HG02571 (cell line): ENCODE measurements at regions not wholly inside any gene's neighbourhood (a gene's known extent, or its start where the extent isn't known, plus 50 kb on each side); places are given as distances from the start of the nearest gene placed in this dataset.

Experiments used
- ATAC-seq: cut with Tn5 transposase; IDR thresholded peaks from one replicate; pipeline ENCODE4 v1.9.1; 2021; ENCODE audit warnings: mild to moderate bottlenecking, moderate library complexity; ENCODE audit not compliant: unreplicated experiment

GRCh38 chr10:94183666-94184264, 179.0 kb downstream of the NOC3L start:
- no peak for ATAC-seq

- ATAC-seq, result no peak
Measured at GRCh38 chr10:94186722-94187121, 176.0 kb downstream of the NOC3L start.

DNA sequence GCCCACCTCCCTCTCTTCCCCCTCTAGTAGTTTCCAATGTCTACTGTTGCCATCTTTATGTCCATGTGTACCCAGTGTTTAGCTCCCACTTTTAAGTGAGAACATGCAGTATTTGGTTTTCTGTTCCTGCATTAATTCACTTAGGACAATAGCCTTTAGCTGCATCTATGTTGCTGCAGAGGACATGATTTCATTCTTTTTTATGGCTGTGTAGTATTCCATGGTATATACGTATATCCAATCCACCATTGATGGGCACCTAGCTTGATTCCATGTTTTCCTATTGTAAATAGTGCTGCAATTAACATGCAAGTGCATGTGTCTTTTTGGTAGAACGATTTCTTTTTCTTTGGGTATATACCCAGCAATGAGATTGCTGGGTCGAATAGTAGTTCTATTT, 170.4 kb downstream of the NOC3L start:
- no peak for ATAC-seq

- ATAC-seq, result no peak
Measured at GRCh38 chr10:94192974-94193373, 169.8 kb downstream of the NOC3L start.

DNA sequence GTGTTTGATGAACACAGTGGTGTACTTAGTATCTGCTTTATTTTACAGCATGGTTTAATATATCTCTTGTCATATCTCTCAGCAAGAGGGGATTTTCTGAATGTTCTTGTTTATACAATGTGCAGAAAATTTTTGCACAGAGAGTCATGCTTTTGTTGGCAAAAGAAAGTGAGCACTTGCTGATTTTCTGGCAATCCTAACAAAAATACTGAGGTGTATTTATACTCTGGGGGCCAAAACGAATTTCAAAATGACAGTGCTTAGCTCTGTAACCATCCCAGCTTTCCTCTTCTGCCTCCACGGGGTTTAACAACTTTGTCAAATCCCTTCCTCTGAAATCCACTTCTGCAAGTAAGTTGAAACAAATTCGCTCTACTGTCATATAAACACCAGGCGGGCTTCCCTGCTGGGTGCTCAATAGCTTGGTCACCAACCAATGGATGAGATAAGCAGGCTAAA, 169.2 kb downstream of the NOC3L start:
- no peak for ATAC-seq

DNA sequence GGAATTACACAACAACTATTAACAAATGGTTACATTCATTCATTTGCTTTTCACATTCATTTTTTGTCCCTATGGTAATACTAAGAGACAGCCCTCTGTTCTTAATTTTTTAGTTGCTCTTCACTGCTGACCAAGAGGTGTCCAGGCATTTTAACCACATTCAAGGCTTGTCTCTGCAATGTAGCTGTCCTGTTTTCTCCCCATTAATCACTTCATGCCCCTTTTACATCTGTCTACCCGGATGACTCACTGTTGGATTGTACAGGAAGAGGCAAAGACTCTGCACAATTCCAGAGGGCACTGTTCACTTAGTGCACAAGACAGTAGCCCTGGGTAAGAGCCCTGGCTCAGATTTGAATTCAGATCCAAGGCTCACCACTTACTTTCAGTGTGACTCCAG, 168.5 kb downstream of the NOC3L start:
- no peak for ATAC-seq

GRCh38 chr10:94197241-94197640, 165.5 kb downstream of the NOC3L start:
- ATAC-seq, result no peak

DNA sequence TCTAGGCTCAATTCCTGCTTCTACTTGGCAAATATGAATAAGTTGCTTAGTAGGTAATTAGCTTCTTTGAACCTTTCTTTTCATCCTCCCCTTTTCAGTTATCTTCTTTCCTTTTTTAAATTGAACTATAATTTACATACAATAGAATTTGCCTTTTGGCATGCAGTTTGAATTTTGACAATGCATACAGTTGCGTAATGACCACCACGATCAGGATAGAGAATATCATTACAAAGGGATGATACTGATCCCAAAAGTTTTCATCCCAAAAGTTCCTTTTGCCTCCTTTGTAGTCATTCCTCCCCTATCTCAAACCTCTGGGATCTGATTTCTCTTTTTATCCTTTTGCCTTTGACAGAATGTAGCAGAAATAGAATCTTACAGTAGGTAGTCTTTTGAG, 164.4 kb downstream of the NOC3L start:
- ATAC-seq, result no peak

DNA sequence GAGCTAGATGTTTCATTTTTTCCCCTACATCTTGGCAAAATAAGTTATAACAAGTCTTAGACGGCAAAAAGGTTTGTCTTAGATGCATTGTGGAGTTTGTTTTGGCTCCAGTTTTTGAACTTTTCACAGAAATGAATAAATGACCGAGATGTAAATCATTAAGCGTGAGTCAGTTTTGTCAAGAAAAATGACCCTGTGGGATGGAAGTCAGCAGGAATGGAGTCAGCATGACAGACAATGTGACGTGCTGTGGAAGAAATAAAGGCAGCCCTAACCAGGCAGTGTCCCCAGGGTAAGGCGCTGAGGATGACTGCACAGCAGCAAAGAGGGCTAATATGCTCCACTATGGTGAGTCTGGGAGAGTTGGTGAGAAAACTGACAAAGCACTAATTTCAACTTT, 163.2 kb downstream of the NOC3L start:
- no peak for ATAC-seq

DNA sequence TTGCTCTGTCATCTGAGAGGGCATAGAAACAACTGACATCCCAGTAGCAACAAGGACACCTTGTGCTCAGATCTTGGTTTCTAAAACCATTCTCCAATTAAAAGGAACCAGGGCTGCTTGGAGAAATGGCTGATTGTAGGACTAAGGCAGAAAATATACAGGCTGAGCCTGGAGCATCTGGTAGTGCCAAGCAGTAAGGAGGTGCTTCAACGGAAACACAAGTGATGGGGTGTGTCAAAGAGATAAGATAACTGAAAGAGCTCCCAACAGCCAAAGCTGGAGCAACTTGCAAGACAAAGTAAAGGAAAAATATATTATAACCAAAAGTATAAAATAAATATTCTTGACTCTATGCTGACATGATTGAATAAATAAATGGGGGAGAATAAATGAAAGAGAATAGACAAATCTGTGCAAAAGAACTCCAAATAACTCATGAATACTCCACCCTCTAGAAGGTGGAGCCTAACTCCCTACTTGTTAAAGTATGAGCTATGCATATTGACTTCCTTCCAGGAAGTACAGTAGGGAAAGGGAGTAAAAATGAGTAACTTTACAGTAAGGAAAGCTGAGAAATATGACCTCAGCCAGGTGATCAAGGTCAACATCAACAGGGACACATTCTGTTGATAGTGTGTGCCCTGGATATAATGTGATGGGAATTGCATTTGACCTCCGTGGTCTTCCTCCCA, 162.4 kb downstream of the NOC3L start:
- no peak for ATAC-seq

DNA sequence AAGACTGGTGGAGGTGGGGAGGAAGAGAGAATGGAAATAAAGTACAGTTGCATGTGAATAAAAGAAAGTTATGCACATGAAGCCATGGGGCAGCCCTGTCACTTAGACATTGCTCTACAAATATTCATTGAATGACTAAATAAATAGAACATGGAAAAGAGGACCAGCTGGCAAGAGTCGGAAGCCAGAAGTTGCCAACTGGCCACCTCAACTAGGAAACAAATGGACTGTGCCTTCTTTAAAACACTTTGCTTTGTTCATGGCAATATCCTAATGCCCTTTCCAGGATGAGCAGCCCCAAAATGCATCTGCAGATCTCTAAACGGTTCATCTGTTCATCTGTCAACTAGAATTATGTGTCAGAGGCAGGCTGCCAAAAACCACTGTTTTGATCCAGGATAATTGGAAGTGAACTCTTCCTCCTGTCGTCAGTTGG, 157.3 kb downstream of the NOC3L start:
- ATAC-seq, result no peak

DNA sequence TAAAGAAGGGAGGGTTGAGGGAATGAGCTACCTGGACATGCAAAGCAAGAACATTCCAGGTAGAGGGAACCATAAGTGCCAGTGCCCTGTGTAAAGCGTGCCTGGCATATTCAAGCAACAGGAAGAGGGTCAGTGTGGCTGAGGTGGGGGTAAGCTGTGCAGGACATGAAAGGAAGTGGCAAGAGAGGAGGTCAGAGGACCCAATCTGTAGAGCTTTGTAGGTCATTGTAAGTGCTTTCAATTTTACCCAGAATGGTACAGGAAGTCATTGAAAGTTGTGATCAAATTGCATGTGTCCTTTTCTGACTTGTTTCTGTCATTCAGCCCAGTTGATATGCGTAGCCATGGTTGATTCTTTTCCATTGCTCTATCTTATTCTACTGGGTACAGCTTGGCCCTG, 156.6 kb downstream of the NOC3L start:
- ATAC-seq, result no peak

DNA sequence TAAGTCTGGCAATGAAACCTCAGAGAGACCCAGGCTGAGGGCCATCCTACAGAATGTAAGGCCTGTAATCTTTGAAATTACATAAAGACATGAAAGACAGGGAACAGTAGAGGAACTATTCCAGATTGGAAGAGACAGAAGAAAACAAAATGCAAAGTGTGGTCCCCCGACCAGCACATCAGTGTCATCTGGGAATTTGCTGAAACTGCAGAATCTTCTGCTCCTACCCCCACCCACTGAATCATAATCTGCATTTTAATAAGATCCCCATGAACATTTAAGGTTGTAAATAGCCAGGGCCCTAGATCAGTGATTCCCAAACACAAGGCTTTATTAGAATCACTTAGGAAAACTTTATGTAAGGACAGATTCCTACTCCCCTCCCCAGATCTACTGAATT, 154.4 kb downstream of the NOC3L start:
- ATAC-seq, result no peak

DNA sequence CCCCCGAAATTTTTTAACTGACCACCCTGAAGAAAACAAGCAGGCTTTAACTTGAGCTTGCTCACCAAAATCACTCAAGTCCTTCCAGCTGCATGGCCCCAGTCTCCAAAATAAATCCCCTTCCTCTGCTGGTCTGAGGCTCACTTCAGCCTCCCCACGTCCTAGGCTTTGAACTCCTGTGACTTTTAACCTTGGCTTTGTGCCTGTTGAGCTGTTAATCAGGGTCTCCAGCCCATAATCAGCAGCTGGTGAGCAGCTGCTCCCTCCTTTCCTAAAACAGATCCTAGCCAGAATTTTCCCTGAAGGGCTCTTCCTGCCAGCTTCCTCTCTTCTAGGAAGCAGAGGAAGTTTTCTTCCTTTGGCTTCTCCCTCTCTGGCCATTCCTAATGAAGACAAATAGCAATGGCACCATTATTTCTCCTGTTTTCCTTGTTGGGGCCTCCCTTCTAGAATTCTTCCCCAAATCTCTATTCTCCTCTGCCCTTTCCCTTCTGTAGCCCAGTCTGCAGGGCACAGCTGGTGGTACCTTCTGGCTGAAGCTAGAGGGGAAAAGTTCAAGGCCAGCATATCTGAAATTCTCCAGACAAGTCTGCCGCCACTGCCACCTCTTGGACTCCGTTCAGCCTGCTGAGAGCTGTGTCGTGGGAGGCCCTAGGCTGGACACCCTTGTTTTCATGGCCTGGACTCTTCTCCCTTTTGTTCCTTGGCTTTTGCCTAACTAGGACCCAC, 152.1 kb downstream of the NOC3L start:
- no peak for ATAC-seq

- no peak for ATAC-seq
Measured at GRCh38 chr10:94211169-94211510, 151.6 kb downstream of the NOC3L start.

- ATAC-seq, result no peak
Measured at GRCh38 chr10:94213001-94213530, 149.7 kb downstream of the NOC3L start.

DNA sequence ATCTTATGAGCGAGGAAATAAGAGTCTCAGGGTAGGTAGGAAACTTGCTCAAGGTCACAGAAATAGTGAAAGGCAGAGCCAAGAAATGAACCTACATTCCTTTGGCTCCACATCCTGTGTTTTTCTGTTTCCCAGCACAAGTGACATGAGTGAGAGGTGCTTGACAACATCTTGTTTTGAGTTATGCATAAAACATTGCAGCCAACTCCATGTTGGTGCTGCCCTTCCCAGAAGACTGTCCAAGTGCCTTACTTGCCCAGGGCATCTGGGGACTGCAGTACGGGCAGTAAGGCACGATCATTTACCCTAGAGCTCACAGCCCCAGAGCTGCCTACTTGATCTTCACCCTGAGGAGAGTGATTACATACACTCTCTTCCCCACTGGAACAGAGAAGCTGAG, 148.8 kb downstream of the NOC3L start:
- no peak for ATAC-seq

GRCh38 chr10:94214481-94214893, 148.3 kb downstream of the NOC3L start:
- ATAC-seq, result no peak

GRCh38 chr10:94216201-94216600, 146.5 kb downstream of the NOC3L start:
- ATAC-seq, result no peak

DNA sequence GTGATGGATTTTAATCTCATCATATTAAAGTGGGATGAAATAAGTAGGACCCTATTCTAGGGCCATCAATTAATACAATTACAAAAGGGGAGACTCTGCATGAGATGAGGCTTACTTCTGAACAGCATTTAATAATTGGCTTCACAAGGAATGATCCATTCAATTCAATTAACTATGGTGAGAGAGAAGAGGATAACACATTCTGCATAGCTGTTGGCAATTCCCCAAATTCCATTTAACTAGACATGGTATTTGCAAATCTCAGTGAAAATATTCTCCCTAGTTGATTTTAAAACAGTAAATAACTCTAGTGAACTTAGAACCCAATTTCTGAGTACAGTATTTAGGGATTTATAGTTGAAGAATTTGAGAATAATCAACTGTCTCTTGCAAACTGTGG, 145.3 kb downstream of the NOC3L start:
- no peak for ATAC-seq

DNA sequence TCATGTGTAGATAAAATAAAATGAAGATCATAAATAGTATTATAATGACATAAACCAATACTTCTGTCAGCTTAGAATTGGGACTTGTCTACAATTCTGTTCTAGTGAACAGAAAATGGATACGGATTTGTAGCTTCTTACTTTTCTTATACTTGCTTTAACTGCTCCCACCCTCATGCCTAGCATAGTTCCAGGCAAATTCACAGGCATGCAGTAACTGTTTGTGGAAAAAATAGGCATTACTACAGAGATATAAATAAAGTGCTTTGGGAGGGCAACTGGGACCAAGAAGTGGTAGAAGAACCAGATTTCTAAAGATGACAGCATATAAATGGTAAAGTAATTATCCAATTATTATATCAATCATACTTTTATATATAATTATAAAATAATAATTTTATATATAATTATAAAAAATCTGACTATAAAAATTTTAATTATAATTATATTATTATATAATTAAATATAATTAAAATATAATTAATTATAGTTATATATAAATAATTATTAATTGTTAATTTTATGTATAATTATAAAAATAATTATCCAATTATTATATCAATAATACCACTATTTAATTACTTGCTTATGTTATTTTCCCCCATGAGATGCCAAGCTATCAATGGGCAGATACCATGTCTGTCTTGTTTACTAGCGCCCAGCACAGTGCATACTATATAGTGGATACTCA, 144.1 kb downstream of the NOC3L start:
- ATAC-seq, result no peak
